Neural progenitor cell (in vitro differentiated cells): ENCODE measurements at regions not wholly inside any gene's neighbourhood (a gene's known extent, or its start where the extent isn't known, plus 50 kb on each side); places are given as distances from the start of the nearest gene placed in this dataset.

Experiments
- DNase-seq: peaks from one replicate; pipeline ENCODE4 v3.0.0-alpha.2; 2016; ENCODE audit warnings: low spot score
- H2AFZ ChIP-seq: fragments of 200-600 bp; sonication (generic); replicated peaks from 2 replicates; pipeline ENCODE4 v1.6.1; 2016; ENCODE audit warnings: antibody characterized with exemption
- H3F3A ChIP-seq: fragments of 200-600 bp; sonication (generic); 2 replicates; pipeline ENCODE4 v1.6.1; 2016; ENCODE audit warnings: antibody characterized with exemption, low read depth
- H3K27ac ChIP-seq: fragments of 200-600 bp; sonication (generic); 2 replicates; pipeline ENCODE4 v1.5.1; 2016; ENCODE audit warnings: mild to moderate bottlenecking
- H3K27me3 ChIP-seq: fragments of 200-600 bp; sonication (generic); 2 replicates; pipeline ENCODE4 v1.6.1; 2016; ENCODE audit warnings: mild to moderate bottlenecking, moderate library complexity
- H3K36me3 ChIP-seq: fragments of 200-600 bp; sonication (generic); 2 replicates; pipeline ENCODE4 v1.5.1; 2016
- H3K4me1 ChIP-seq: fragments of 200-600 bp; sonication (generic); 2 replicates; pipeline ENCODE4 v1.6.1; 2016; ENCODE audit warnings: mixed run types
- H3K4me2 ChIP-seq: fragments of 200-600 bp; sonication (generic); 2 replicates; pipeline ENCODE4 v1.6.1; 2016
- H3K4me3 ChIP-seq: fragments of 200-600 bp; sonication (generic); 2 replicates; pipeline ENCODE4 v1.5.1; 2016
- H3K79me2 ChIP-seq: fragments of 200-600 bp; sonication (generic); 2 replicates; pipeline ENCODE4 v1.6.1; 2016; ENCODE audit warnings: low read depth
- H3K9ac ChIP-seq: fragments of 200-600 bp; sonication (generic); 2 replicates; pipeline ENCODE4 v1.6.1; 2016
- H3K9me3 ChIP-seq: fragments of 200-600 bp; sonication (generic); 2 replicates; pipeline ENCODE4 v1.5.1; 2016; ENCODE audit warnings: low read depth
- H4K20me1 ChIP-seq: fragments of 200-600 bp; sonication (generic); 2 replicates; pipeline ENCODE4 v1.6.1; 2016; ENCODE audit warnings: low read depth
- H3K27ac Mint-ChIP-seq: 3 replicates; pipeline ENCODE4 v1.8.0; 2021; ENCODE audit warnings: mixed read lengths
- H3K27me3 Mint-ChIP-seq: 2 replicates; pipeline ENCODE4 v1.8.0; 2022; ENCODE audit warnings: low read depth, mild to moderate bottlenecking, inconsistent platforms, moderate library complexity, mixed read lengths; ENCODE audit not compliant: insufficient read depth
- H3K36me3 Mint-ChIP-seq: 3 replicates; pipeline ENCODE4 v1.8.0; 2021; ENCODE audit warnings: mixed read lengths
- H3K4me1 Mint-ChIP-seq: 3 replicates; pipeline ENCODE4 v1.8.0; 2021; ENCODE audit warnings: mixed read lengths
- H3K4me3 Mint-ChIP-seq: 3 replicates; pipeline ENCODE4 v1.8.0; 2021; ENCODE audit warnings: mild to moderate bottlenecking, moderate library complexity, mixed read lengths
- H3K9me3 Mint-ChIP-seq: 3 replicates; pipeline ENCODE4 v1.8.0; 2020; ENCODE audit warnings: mixed read lengths
- CTCF ChIP-seq: fragments of 200-600 bp; sonication (generic); IDR thresholded peaks from 2 replicates; pipeline ENCODE4 v1.5.1; 2017; ENCODE audit warnings: antibody characterized with exemption, mild to moderate bottlenecking
- EZH2 ChIP-seq: fragments of 200-600 bp; sonication (generic); IDR thresholded peaks from 2 replicates; pipeline ENCODE4 v1.6.1; 2017; ENCODE audit warnings: antibody characterized with exemption, mild to moderate bottlenecking, moderate library complexity
- EZH2phosphoT487 ChIP-seq: fragments of 200-600 bp; sonication (generic); IDR thresholded peaks from 2 replicates; pipeline ENCODE4 v1.6.1; 2017; ENCODE audit warnings: antibody characterized with exemption

- Mint-ChIP-seq H3K36me3 (peaks cover 56% of the 10 kb centered on the region), H3K9me3 (peaks cover 27% of the 10 kb centered on the region), H3K27me3 (peaks cover 4% of the 10 kb centered on the region), H3K4me3 (no peak overlapping the region), H3K4me1 (peaks cover 17% of the 10 kb centered on the region), H3K27ac (no peak overlapping the region)
- H2AFZ ChIP-seq: no peak overlapping the region
- H4K20me1 ChIP-seq: no peaks in the 10 kb centered on the region
- no peak overlapping the region for H3K9ac ChIP-seq
- H3K27me3 ChIP-seq: no peaks in the 10 kb centered on the region
- no peak for TF ChIP-seq CTCF
- no peak for TF ChIP-seq EZH2
- no peak for TF ChIP-seq EZH2phosphoT487
- H3K4me1 ChIP-seq: no peaks in the 10 kb centered on the region
- no peaks in the 10 kb centered on the region for H3F3A ChIP-seq
- peaks cover 7% of the 10 kb centered on the region for H3K9me3 ChIP-seq
- no peak overlapping the region for H3K27ac ChIP-seq
- H3K79me2 ChIP-seq: peaks cover 10% of the 10 kb centered on the region
- H3K4me2 ChIP-seq: no peak overlapping the region
- H3K4me3 ChIP-seq: no peak overlapping the region
- DNase-seq: no peak
- H3K36me3 ChIP-seq: peaks cover 7% of the 10 kb centered on the region
These were observed 254.1 kb downstream of the PRL start for GRCh38 chr6:22042706-22043105.

- no peak for DNase-seq
- Histone ChIP-seq H3F3A (no peaks in the 10 kb centered on the region), H3K9me3 (peaks cover 7% of the 10 kb centered on the region), H3K4me1 (no peaks in the 10 kb centered on the region), H3K36me3 (peaks cover 7% of the 10 kb centered on the region), H3K27ac (no peak overlapping the region), H3K9ac (no peak overlapping the region), H3K27me3 (no peaks in the 10 kb centered on the region), H3K79me2 (peaks cover 10% of the 10 kb centered on the region), H2AFZ (no peak overlapping the region), H3K4me3 (no peak overlapping the region), H4K20me1 (no peaks in the 10 kb centered on the region), H3K4me2 (no peak overlapping the region)
- Mint-ChIP-seq H3K4me1 (peaks cover 14% of the 10 kb centered on the region), H3K27ac (no peak overlapping the region), H3K4me3 (no peak overlapping the region), H3K9me3 (peaks cover 27% of the 10 kb centered on the region), H3K36me3 (peaks cover 51% of the 10 kb centered on the region), H3K27me3 (peaks cover 5% of the 10 kb centered on the region)
- TF ChIP-seq EZH2phosphoT487 (no peak), EZH2 (no peak), CTCF (no peak)
These were observed 253.4 kb downstream of the PRL start for GRCh38 chr6:22043284-22043962.

- H2AFZ ChIP-seq: no peak overlapping the region
- H3K27me3 ChIP-seq: no peaks in the 10 kb centered on the region
- H3K27me3 Mint-ChIP-seq: peaks cover 5% of the 10 kb centered on the region
- H3K4me3 ChIP-seq: no peak overlapping the region
- no peaks in the 10 kb centered on the region for H3K4me1 ChIP-seq
- H3K4me3 Mint-ChIP-seq: no peak overlapping the region
- peaks cover 38% of the 10 kb centered on the region for H3K36me3 Mint-ChIP-seq
- H3F3A ChIP-seq: no peaks in the 10 kb centered on the region
- H3K9me3 ChIP-seq: no peaks in the 10 kb centered on the region
- H3K27ac Mint-ChIP-seq: no peak overlapping the region
- peaks cover 1% of the 10 kb centered on the region for H3K36me3 ChIP-seq
- TF ChIP-seq CTCF (no peak), EZH2phosphoT487 (no peak), EZH2 (no peak)
- H3K4me2 ChIP-seq: no peak overlapping the region
- no peaks in the 10 kb centered on the region for H4K20me1 ChIP-seq
- no peak for DNase-seq
- no peak overlapping the region for H3K9ac ChIP-seq
- peaks cover 2% of the 10 kb centered on the region for H3K79me2 ChIP-seq
- peaks cover 14% of the 10 kb centered on the region for H3K4me1 Mint-ChIP-seq
- H3K27ac ChIP-seq: no peak overlapping the region
- H3K9me3 Mint-ChIP-seq: peaks cover 9% of the 10 kb centered on the region
These were observed 251.4 kb downstream of the PRL start for GRCh38 chr6:22045261-22045912.
